ENCODE measurements at regions not wholly inside any gene's neighbourhood (a gene's known extent, or its start where the extent isn't known, plus 50 kb on each side); places are given as distances from the start of the nearest gene placed in this dataset.

DNA sequence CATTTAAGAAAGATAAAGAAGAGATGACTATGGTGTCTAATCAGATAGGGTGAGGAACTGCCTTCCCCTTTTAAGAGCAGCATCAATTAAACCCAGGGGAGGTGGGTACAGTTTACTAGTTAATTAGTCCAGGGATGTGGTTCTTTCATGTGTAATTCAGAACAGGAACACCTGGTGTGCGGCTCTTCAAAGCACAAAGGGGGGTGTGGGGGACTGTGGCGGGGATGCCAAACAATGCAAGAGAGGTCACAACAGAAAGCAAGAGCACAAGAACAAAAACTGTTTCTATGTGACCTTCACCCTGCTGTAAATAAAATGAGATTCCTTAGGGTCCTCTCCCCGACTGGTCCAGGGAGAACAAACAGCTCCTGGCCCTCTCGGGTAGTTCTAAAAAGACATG lies 183.9 kb upstream of the SOX5 start:
- Histone ChIP-seq H3K9me3 (replicated peaks; ENCODE audit: control insufficient read depth, insufficient read depth, low read depth, low read length) (no peaks in the 10 kb centered on the region), H4K20me1 (replicated peaks; ENCODE audit: control insufficient read depth, insufficient read depth, low read length) (no peaks in the 10 kb centered on the region), H3K4me3 (no peak overlapping the region), H3K9ac (ENCODE audit: insufficient read depth in 1 of 2, low read depth in 2 of 2, low read length in 2 of 2) (no peak overlapping the region), H3K79me2 (ENCODE audit: control insufficient read depth, insufficient read depth, low read length) (no peaks in the 10 kb centered on the region), H3K36me3 (ENCODE audit: control insufficient read depth, insufficient read depth, low read length) (no peaks in the 10 kb centered on the region), H3K4me2 (ENCODE audit: insufficient read depth, low read length) (no peak overlapping the region), H2AFZ (ENCODE audit: low read depth, low read length) (no peak overlapping the region), H3K9me1 (ENCODE audit: control insufficient read depth, insufficient read depth, low read length) (no peaks in the 10 kb centered on the region), H3K4me1 (replicated peaks in 1 of 2; ENCODE audit: control insufficient read depth in 2 of 2, insufficient read depth in 2 of 2, low read length in 2 of 2) (no peaks in the 10 kb centered on the region), H3K27me3 (ENCODE audit: control insufficient read depth in 2 of 2, insufficient read depth in 2 of 2, low read length in 2 of 2) (peaks cover 0 to 4% of the 10 kb centered on the region in 2 experiments; a peak in 1 of 5 replicates), H3K27ac (ENCODE audit: extremely low read depth, low read depth, low read length) (no peak overlapping the region)
- FAIRE-seq (no peak), ATAC-seq (no peak), DNase-seq (ENCODE audit: extremely low read depth in 1 of 4, low spot score in 3 of 4) (no peak)
- no TSS peak for BruUV-seq (replicated peaks)
- 0% methylated on average over 4 of the region's 4 CpGs for WGBS (ENCODE audit: insufficient coverage, low coverage, missing lambda C conversion rate)
- TF ChIP-seq ZKSCAN1 (IDR thresholded peaks at IDR 0.05; ENCODE audit: low read depth, low read length): no peak
- TF ChIP-seq E2F5 (CRISPR knock-in tag; IDR thresholded peaks at IDR 0.05): no peak
- no peak for TF ChIP-seq DNMT1 (IDR thresholded peaks at IDR 0.05)
- TF ChIP-seq HEY1 (CRISPR knock-in tag; IDR thresholded peaks at IDR 0.05; ENCODE audit: borderline replicate concordance): no peak
- no peak for TF ChIP-seq ZNF696 (CRISPR knock-in tag; conservative IDR thresholded peaks at IDR 0.05)
- no peak for TF ChIP-seq DPF2 (IDR thresholded peaks at IDR 0.05)
- no peak for TF ChIP-seq ZNF592 (IDR thresholded peaks at IDR 0.05)
- TF ChIP-seq VEZF1 (CRISPR knock-in tag; IDR thresholded peaks at IDR 0.05): no peak
- CTCF ChIA-PET (ENCODE audit: low intra/inter-chr PET ratio): no interaction called here
- POLR2A ChIA-PET: interaction anchor here (0.6 kb wide), 2 partner anchors 812 to 1134 kb away, joined by 3 to 4 read pairs; no protein-coding TSS in a partner anchor
- intact Hi-C loops (cut with micrococcal nuclease) (no loop called here), in situ Hi-C loops (cut with MboI) (no loop called here)
